Heart right ventricle (tissue), 16 donors: ENCODE measurements at regions not wholly inside any gene's neighbourhood (a gene's known extent, or its start where the extent isn't known, plus 50 kb on each side); places are given as distances from the start of the nearest gene placed in this dataset.

ENCODE experiments used
- ATAC-seq, 8 donors: fragments of 200-7000 bp; cut with Tn5 transposase; one replicate each; pipeline ENCODE4 v1.9.1; 2020; ENCODE audit warnings: mild to moderate bottlenecking in 8 of 8, moderate library complexity in 8 of 8, moderate number of reproducible peaks in 1 of 8
- DNase-seq, 2 donors: peaks; one replicate each; pipeline ENCODE4 v3.0.0-alpha.2; 2020
- H3K27ac ChIP-seq, 10 donors: fragments of 200-600 bp; sonication (generic) in 2 of 10; one replicate each; pipeline versions ENCODE4 v1.5.0 to v1.8.0; 2020 to 2022; ENCODE audit warnings: mild to moderate bottlenecking in 3 of 10
- H3K27me3 ChIP-seq, 7 donors: fragments of 200-600 bp; one replicate each; pipeline ENCODE4 v1.8.0; 2021 to 2022; ENCODE audit warnings: mild to moderate bottlenecking in 2 of 7
- H3K36me3 ChIP-seq, 9 donors: fragments of 200-600 bp; sonication (generic) in 1 of 9; one replicate each; pipeline versions ENCODE4 v1.5.0 to v1.8.0; 2020 to 2022; ENCODE audit warnings: mild to moderate bottlenecking in 2 of 9
- H3K4me1 ChIP-seq, 9 donors: fragments of 200-600 bp; sonication (generic) in 1 of 9; one replicate each; pipeline versions ENCODE4 v1.5.0 to v1.8.0; 2020 to 2022; ENCODE audit warnings: mild to moderate bottlenecking in 4 of 9
- H3K4me3 ChIP-seq, 10 donors: fragments of 200-600 bp; sonication (generic) in 2 of 10; one replicate each; pipeline versions ENCODE4 v1.5.0 to v1.8.0; 2020 to 2022; ENCODE audit warnings: mild to moderate bottlenecking in 7 of 10, moderate library complexity in 2 of 10
- H3K9me3 ChIP-seq, 11 donors: fragments of 200-600 bp in 10 of 11; sonication (generic) in 2 of 11; one replicate each; pipeline versions ENCODE4 v1.5.0 to v1.8.0; 2013 to 2022; ENCODE audit warnings: mild to moderate bottlenecking in 2 of 11, control low read depth in 1 of 11, moderate library complexity in 1 of 11
- CTCF ChIP-seq, 9 donors: fragments of 200-600 bp; sonication (generic) in 2 of 9; IDR thresholded peaks; one replicate each; pipeline versions ENCODE4 v1.5.0 to v1.8.0; 2021 to 2022; ENCODE audit warnings: antibody characterized with exemption in 9 of 9, mild to moderate bottlenecking in 5 of 9, moderate library complexity in 1 of 9
- WGBS, 2 donors: extraction: QIAGEN DNeasy Blood & Tissue Kit; methylation state at CpG; one replicate each; pipeline ENCODE4 v1.1.7; 2013; ENCODE audit warnings: inconsistent platforms in 1 of 2; 5-methylcytosine and 5-hydroxymethylcytosine counted together
- intact Hi-C, 10 donors: fragments of 100-400 bp; cut with DNase I; formaldehyde crosslinking; loops; one replicate each; pipeline versions ENCODE4 v1.11.1 to v1.14.2; 2022
- donor health status: Arrhythmogenic right ventricular cardiomyopathy.
- donor health status: ischemic (EF 13 %, LVEDD 7.1; RV severe dilation, severe dysfunction).
- donor health status: healthy with polysubstance abuse.
- donor health status: DM: no; HTN: yes; CAD: no.
- donor health status: DM: no; HTN: no; CAD: no.
- donor health status: ischemic (EF 25% LVEDD 6.9; RV normal size, moderate dysfunction).
- donor health status: ischemic (EF 25% LVEDD 5.7; RV mildly dilated, moderate dysfunction).
- donor health status: healthy.
- donor health status: DM: yes; HTN: yes; CAD: no.
- donor health status: Ischemic cardiomyopathy.
- donor health status: ischemic (EF 35%, LVEDD 5.7; RV mildly dilated, moderate dysfunction).
- donor health status: nonischemic (EF 11% LVEDD 7.7; RV severe dilation, severe dysfunction).
- donor health status: DM: yes; HTN: yes; CAD: no.
- donor health status: PGD.
- donor health status: ischemic (EF 29% LVEDD 5.4; RV normal size, mild dysfunction).
- donor health status: nonischemic (EF 23%, LVEDD 6.1; RV moderate dilation, normal function).

- Histone ChIP-seq H3K4me1 (peaks cover 0 to 9% (median 0%) of the 10 kb centered on the region in 9 donors), H3K36me3 (no peaks in the 10 kb centered on the region), H3K4me3 (no peak overlapping the region), H3K9me3 (no peaks in the 10 kb centered on the region), H3K27ac (no peak overlapping the region), H3K27me3 (no peaks in the 10 kb centered on the region)
- WGBS, 2 donors, result 71 to 100% methylated on average over 2 of the region's 2 CpGs
- ATAC-seq (no peak), DNase-seq (no peak)
- TF ChIP-seq CTCF (IDR thresholded peaks at IDR 0.05), result no peak
- intact Hi-C loops, result loop anchor here in 1 of 10 donors (10.0 kb wide), 1 partner anchor 95 kb away; no protein-coding TSS in a partner anchor
Observed at GRCh38 chr6:144619966-144620365, 334.8 kb downstream of the UTRN start.

GRCh38 chr6:144621332-144621731 is 336.2 kb downstream of the UTRN start:
- Histone ChIP-seq H3K27me3 (no peaks in the 10 kb centered on the region), H3K4me1 (peaks cover 0 to 9% (median 0%) of the 10 kb centered on the region in 9 donors), H3K4me3 (no peak overlapping the region), H3K36me3 (no peaks in the 10 kb centered on the region), H3K9me3 (no peaks in the 10 kb centered on the region), H3K27ac (no peak overlapping the region)
- ATAC-seq (no peak), DNase-seq (no peak)
- WGBS, 2 donors, result 94 to 97% methylated on average over 4 of the region's 4 CpGs
- no peak for TF ChIP-seq CTCF (IDR thresholded peaks at IDR 0.05)
- intact Hi-C loops, result loop anchor here in 1 of 10 donors (10.0 kb wide), 1 partner anchor 93 kb away; no protein-coding TSS in a partner anchor

- ATAC-seq, result no peak
- WGBS, 2 donors, result 83 to 84% methylated on average over 5 of the region's 5 CpGs
- H3K4me3 ChIP-seq, result no peak overlapping the region
Observed at GRCh38 chr6:144624246-144624645, 339.1 kb downstream of the UTRN start.

GRCh38 chr6:144624716-144625115 is 339.6 kb downstream of the UTRN start:
- 84 to 86% methylated on average over 4 of the region's 4 CpGs for WGBS, 2 donors

More at GRCh38 chr6:144624246-144624645, 339.1 kb downstream of the UTRN start:
- DNase-seq, result no peak
- H3K36me3 ChIP-seq, result no peaks in the 10 kb centered on the region
- H3K4me1 ChIP-seq, result peaks cover 0 to 9% (median 0%) of the 10 kb centered on the region in 9 donors
- no peak for TF ChIP-seq CTCF (IDR thresholded peaks at IDR 0.05)
- no peaks in the 10 kb centered on the region for H3K9me3 ChIP-seq
- H3K27me3 ChIP-seq, result no peaks in the 10 kb centered on the region
- intact Hi-C loops, result loop anchor here in 1 of 10 donors (10.0 kb wide), 1 partner anchor 91 kb away; no protein-coding TSS in a partner anchor
- no peak overlapping the region for H3K27ac ChIP-seq

More at GRCh38 chr6:144624716-144625115, 339.6 kb downstream of the UTRN start:
- Histone ChIP-seq H3K4me3 (no peak overlapping the region), H3K27ac (no peak overlapping the region), H3K27me3 (no peaks in the 10 kb centered on the region), H3K4me1 (peaks cover 0 to 9% (median 0%) of the 10 kb centered on the region in 9 donors), H3K36me3 (no peaks in the 10 kb centered on the region), H3K9me3 (no peaks in the 10 kb centered on the region)
- no peak for TF ChIP-seq CTCF (IDR thresholded peaks at IDR 0.05)
- ATAC-seq (no peak), DNase-seq (no peak)
- intact Hi-C loops, result loop anchor here in 1 of 10 donors (10.0 kb wide), 1 partner anchor 90 kb away; no protein-coding TSS in a partner anchor
